AG09319 (cell line): ENCODE measurements at regions not wholly inside any gene's neighbourhood (a gene's known extent, or its start where the extent isn't known, plus 50 kb on each side); places are given as distances from the start of the nearest gene placed in this dataset.

ENCODE experiments used
- DNase-seq: peaks from one replicate; pipeline ENCODE4 v3.0.0-alpha.2; 2010; ENCODE audit warnings: low read depth; ENCODE audit errors: extremely low read depth
- CTCF ChIP-seq: IDR thresholded peaks from 2 replicates; pipeline ENCODE4 v1.5.1; 2011; ENCODE audit warnings: low read depth, mild to moderate bottlenecking, inconsistent platforms, low read length, moderate library complexity

- no peak for TF ChIP-seq CTCF
- no peak for DNase-seq
These were observed 313.2 kb downstream of the PIK3C3 start for GRCh38 chr18:42268186-42268725.

- no peak for DNase-seq
- no peak for TF ChIP-seq CTCF
These were observed 313.8 kb downstream of the PIK3C3 start for GRCh38 chr18:42268798-42269197.

GRCh38 chr18:42271647-42272414 is 316.8 kb downstream of the PIK3C3 start:
- TF ChIP-seq CTCF, result no peak
- DNase-seq, result no peak

- TF ChIP-seq CTCF, result no peak; the same call in 1 of the 2 replicates
- DNase-seq, result no peak
These were observed 319.6 kb downstream of the PIK3C3 start for GRCh38 chr18:42274488-42275137.

GRCh38 chr18:42275138-42275535 is 320.1 kb downstream of the PIK3C3 start:
- DNase-seq, result no peak
- no peak for TF ChIP-seq CTCF

GRCh38 chr18:42275949-42276730 is 321.1 kb downstream of the PIK3C3 start:
- TF ChIP-seq CTCF, result no peak
- no peak for DNase-seq
